ENCODE measurements at regions not wholly inside any gene's neighbourhood (a gene's known extent, or its start where the extent isn't known, plus 50 kb on each side); places are given as distances from the start of the nearest gene placed in this dataset.

GRCh38 chr3:4140921-4141320, 162.2 kb upstream of the SETMAR start:
- TF ChIP-seq, protein P1, sequence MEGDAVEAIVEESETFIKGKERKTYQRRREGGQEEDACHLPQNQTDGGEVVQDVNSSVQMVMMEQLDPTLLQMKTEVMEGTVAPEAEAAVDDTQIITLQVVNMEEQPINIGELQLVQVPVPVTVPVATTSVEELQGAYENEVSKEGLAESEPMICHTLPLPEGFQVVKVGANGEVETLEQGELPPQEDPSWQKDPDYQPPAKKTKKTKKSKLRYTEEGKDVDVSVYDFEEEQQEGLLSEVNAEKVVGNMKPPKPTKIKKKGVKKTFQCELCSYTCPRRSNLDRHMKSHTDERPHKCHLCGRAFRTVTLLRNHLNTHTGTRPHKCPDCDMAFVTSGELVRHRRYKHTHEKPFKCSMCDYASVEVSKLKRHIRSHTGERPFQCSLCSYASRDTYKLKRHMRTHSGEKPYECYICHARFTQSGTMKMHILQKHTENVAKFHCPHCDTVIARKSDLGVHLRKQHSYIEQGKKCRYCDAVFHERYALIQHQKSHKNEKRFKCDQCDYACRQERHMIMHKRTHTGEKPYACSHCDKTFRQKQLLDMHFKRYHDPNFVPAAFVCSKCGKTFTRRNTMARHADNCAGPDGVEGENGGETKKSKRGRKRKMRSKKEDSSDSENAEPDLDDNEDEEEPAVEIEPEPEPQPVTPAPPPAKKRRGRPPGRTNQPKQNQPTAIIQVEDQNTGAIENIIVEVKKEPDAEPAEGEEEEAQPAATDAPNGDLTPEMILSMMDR (IDR thresholded peaks at IDR 0.05; ENCODE audit: poor library complexity, severe bottlenecking): no peak
- no peak for TF ChIP-seq EZH2 (IDR thresholded peaks at IDR 0.05; ENCODE audit: borderline replicate concordance, insufficient read depth, low read length, poor library complexity, severe bottlenecking)
- no peak for TF ChIP-seq POLR2AphosphoS5 (IDR thresholded peaks at IDR 0.05)
- no peak for TF ChIP-seq EP300 (conservative IDR thresholded peaks at IDR 0.05; ENCODE audit: poor library complexity, severe bottlenecking)
- TF ChIP-seq TAF1 (IDR thresholded peaks at IDR 0.05; ENCODE audit: low read depth): no peak
- TF ChIP-seq RAD21 (conservative IDR thresholded peaks at IDR 0.05): no peak
- TF ChIP-seq, protein P2, sequence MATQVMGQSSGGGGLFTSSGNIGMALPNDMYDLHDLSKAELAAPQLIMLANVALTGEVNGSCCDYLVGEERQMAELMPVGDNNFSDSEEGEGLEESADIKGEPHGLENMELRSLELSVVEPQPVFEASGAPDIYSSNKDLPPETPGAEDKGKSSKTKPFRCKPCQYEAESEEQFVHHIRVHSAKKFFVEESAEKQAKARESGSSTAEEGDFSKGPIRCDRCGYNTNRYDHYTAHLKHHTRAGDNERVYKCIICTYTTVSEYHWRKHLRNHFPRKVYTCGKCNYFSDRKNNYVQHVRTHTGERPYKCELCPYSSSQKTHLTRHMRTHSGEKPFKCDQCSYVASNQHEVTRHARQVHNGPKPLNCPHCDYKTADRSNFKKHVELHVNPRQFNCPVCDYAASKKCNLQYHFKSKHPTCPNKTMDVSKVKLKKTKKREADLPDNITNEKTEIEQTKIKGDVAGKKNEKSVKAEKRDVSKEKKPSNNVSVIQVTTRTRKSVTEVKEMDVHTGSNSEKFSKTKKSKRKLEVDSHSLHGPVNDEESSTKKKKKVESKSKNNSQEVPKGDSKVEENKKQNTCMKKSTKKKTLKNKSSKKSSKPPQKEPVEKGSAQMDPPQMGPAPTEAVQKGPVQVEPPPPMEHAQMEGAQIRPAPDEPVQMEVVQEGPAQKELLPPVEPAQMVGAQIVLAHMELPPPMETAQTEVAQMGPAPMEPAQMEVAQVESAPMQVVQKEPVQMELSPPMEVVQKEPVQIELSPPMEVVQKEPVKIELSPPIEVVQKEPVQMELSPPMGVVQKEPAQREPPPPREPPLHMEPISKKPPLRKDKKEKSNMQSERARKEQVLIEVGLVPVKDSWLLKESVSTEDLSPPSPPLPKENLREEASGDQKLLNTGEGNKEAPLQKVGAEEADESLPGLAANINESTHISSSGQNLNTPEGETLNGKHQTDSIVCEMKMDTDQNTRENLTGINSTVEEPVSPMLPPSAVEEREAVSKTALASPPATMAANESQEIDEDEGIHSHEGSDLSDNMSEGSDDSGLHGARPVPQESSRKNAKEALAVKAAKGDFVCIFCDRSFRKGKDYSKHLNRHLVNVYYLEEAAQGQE (IDR thresholded peaks at IDR 0.05; ENCODE audit: borderline replicate concordance): no peak
- no peak for TF ChIP-seq SMC3 (conservative IDR thresholded peaks at IDR 0.05; ENCODE audit: poor library complexity)

All from neural cell (in vitro differentiated cells).